Stimulated activated CD4-positive, alpha-beta T cell treated with anti-CD3 and anti-CD28 coated beads, Interleukin-2, amount 100 ng/mL, for 48 hours (primary cell): ENCODE measurements at regions not wholly inside any gene's neighbourhood (a gene's known extent, or its start where the extent isn't known, plus 50 kb on each side); places are given as distances from the start of the nearest gene placed in this dataset.
"Not testable (repeated sequence)": the region's sequence is repeated elsewhere in the genome, so short reads cannot be mapped to it uniquely, and the experiment has no call there.

Experiments used
- DNase-seq, 2 donors: peaks; one replicate each; pipeline ENCODE4 v3.0.0-alpha.2; 2020

DNA sequence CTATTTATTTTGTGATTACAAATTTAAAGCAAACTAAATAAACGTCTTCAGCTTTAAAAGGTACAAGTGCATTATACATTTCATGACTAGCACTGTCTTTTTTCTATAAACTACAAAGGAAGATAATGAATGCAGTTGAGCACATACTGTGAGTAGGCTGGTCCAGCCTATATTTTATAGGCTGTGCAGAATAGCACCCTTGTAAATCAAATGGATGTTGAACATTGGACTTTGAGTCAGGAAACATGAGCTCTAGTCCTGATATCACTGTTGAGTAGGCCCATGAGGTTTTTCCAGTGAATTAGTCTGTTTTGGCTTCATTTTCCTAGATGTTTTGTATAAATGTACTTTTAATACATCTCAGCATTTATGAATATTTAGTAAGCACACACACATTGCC is 447.3 kb upstream of the KCNMB2 start:
- DNase-seq: no peak

GRCh38 chr3:178090899-178091298 is 445.3 kb upstream of the KCNMB2 start:
- DNase-seq: no peak

- no peak for DNase-seq
Observed at GRCh38 chr3:178095522-178095921, 440.7 kb upstream of the KCNMB2 start.

DNA sequence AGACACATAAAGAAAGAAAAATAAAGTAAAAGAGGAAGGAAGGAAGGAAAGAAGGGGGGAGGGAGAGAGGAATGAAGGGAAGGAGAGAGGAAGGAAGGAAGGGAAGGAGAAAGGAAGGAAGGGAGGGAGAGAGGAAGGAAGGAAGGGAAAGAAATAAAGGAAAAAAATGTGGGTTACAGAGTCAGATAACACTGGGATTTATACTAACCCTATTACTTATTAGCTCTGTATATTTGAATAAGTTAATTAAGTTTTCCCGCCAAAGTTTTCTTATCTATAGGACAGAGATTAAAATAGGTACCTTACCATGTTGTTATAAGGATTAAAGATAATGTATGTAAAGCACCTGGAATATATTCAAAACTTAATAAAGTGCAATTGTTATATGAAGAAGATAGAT is 439.3 kb upstream of the KCNMB2 start:
- DNase-seq: no peak

- DNase-seq: no peak
Observed at GRCh38 chr3:178097576-178097975, 438.7 kb upstream of the KCNMB2 start.

DNA sequence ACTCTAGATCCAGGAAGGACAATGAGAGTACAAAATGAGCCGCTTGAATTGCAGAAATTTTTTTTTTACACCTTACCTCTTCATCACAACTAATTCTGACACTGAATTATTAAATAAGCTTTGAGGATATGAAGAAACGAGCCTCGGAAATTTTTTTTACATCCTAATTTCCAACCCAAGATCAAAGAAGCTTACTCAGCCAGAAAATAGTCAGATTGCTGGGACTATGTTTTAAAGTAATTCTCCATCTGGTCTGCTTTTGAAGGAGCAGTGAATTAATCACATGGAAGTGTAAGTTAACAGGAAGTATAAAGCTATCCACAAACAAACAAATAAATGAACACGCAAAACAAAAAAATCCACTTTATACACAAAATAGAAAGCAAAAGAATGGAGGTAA is 437.0 kb upstream of the KCNMB2 start:
- DNase-seq: no peak

DNA sequence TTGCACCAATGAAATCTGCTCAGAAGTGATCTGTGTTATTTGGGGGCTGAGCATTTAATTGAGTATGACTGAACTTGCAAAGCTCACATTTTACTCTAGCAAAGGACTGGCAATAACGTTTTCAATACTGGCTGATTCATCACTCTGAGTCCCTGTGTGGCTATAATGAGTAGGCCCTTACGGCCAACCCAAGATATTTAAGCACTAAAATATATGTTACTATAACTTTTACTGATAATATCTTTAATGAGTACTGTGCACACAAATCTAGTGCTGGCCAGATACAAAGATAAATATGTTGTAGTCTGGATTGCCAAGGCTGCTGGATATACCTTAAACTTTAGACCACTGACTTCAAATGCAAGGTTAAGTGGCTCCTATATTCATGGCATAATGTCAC is 436.4 kb upstream of the KCNMB2 start:
- no peak for DNase-seq

- DNase-seq: no peak
Observed at GRCh38 chr3:178100908-178101307, 435.3 kb upstream of the KCNMB2 start.

DNA sequence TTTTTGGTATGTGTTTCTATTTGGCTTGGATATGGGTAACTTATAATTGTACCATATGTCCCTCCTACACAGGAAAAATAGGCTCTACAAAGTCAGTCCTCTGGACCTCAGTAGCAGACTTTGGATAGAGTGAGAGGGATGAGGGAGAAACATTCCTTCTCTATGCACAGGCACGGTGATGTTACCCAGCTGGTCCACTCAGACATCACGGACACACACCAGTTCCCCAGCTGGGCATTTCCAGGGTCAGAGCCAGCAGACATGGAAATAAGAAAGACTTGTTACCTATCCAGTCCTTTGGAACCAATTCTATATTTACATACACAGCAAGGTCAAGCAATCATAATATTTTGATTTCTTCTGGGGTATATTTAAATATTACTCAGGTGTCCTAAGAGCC is 433.1 kb upstream of the KCNMB2 start:
- no peak for DNase-seq

DNA sequence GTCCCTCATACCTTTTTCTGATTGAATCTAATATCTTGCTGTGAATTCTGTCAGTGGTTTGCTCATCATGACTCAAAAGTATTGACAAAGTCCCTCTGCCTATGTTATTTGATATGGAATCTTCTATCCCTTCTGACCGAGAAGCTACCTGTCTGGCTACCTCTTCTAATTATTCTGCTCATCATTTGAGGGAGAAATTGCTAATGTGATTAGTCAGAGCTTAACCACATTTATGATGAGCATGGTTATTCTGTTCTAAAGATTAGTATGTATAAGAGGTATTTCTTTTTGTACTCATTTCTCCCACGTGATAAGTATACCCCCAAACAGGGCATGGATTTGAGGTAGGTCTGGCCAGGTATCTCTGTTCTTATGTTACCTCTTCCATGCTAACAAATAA is 428.4 kb upstream of the KCNMB2 start:
- DNase-seq: no peak

- no peak for DNase-seq
Observed at GRCh38 chr3:178109691-178110090, 426.5 kb upstream of the KCNMB2 start.

GRCh38 chr3:178112134-178112533 is 424.1 kb upstream of the KCNMB2 start:
- no peak for DNase-seq

- DNase-seq: not testable (repeated sequence)
Observed at GRCh38 chr3:178112552-178112951, 423.7 kb upstream of the KCNMB2 start.

- no peak for DNase-seq
Observed at GRCh38 chr3:178117641-178118040, 418.6 kb upstream of the KCNMB2 start.

GRCh38 chr3:178119608-178120295 is 416.5 kb upstream of the KCNMB2 start:
- DNase-seq: not testable (repeated sequence)

GRCh38 chr3:178120367-178120766 is 415.9 kb upstream of the KCNMB2 start:
- no peak for DNase-seq

DNA sequence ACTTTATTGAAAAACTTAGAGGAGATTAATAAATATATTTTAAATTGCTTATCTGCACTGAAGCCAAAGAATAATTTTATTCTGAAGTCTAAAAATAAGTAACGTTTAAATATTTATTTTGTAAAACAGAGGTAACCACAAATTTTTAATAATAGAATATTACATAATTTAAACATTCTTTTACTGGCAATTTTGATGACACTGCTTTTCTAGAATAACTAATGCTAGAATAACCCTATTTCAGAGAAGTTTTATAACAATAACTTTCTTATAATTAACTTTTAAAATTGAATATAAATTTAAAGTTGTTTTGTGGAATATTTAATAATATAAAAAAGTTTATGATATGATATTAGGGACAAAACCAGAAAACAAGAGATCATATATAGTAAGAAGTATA is 409.6 kb upstream of the KCNMB2 start:
- DNase-seq: no peak

DNA sequence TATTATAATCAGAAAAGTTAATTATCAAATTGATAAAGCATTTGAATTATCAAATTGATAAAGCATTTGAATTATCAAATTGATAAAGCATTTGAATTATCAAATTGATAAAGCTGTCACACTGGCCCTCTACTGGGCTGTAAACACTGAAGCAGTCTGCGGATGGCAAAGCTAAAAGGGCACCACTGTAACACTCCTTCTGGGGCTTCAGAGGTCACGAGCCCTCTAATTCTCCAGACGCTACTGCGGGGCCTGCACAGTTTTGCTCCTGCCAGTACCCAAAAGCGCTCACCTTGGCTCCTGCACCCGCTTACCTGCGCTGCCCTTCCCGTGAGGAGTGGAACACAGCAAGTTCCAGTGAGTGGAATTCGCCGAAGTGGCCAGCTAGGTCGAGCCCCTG is 409.0 kb upstream of the KCNMB2 start:
- no peak for DNase-seq

- DNase-seq: no peak
Observed at GRCh38 chr3:178129109-178129508, 407.1 kb upstream of the KCNMB2 start.

DNA sequence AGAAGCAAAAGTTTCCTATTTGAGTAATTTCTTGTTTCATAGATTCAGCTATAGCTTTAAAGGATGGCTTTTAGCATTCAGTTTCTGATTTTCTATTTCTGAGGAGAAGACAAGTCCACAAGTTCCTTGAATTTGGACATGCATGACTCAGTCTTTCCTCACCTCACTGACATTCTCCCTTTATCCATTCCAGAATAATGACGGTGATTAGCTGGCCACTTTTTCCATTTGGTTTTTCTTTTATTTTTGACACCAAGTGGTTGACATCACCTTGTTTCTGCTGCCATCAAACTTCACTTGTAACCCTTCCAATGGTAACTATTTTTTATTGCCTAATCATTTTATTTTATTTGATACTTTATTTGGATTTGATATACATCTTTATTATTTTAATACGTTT is 404.4 kb upstream of the KCNMB2 start:
- DNase-seq: no peak

DNA sequence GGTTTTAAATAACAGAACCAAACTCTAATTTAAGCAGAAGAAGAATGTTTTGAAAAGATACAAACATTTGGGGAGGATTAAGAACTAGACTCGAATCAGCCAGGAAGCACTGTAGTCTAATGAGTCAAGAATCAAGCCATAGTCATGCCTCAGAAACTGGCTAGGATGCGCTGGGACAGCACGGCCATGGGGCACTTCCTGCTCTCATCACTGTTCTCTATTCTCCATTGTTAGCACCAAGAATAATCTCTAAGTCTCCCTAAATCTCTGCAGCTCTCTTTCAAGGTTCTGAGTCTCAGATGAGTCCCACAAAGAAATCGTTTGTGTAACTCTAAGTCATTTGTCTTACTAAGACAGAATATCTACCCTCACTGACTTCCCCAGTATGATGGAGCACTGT is 399.0 kb upstream of the KCNMB2 start:
- no peak for DNase-seq

GRCh38 chr3:178137831-178138230 is 398.4 kb upstream of the KCNMB2 start:
- DNase-seq: no peak

- no peak for DNase-seq
Observed at GRCh38 chr3:178139116-178139515, 397.1 kb upstream of the KCNMB2 start.

DNA sequence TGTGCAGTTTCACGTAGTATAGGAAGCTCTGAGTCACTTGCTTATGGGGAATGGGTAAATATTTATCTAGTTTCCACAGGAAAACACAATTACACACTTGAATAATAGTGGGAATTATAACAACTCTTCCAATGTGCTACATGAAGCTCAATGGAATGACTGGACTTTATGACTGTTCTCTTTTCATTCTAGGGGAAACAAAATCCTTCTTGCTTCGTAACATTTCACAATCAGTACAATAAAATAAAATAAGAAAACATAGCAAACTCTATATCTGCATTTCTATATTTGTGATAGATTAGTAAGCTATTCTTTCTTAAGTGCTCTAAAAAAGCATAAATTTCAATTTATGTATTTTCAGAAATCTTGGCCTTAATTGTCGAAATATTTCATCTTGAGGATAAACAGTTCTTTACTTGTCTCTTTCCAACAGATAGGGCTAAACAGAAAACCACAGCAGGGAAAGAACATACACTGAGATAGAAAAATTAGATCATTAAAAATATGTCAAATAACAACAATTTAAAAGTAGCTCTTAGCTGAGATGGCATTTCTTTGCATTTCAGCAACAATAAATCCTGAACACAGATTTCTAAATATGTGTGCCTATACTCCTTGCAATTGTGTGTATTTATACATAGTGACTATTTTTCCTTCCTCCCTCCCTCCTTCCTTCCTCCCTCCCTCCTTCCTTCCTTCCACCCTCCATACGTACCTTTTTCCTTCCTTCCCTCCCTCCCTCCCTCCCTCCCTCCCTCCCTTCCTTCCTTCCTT is 395.5 kb upstream of the KCNMB2 start:
- DNase-seq: no peak

GRCh38 chr3:178141305-178141684 is 394.9 kb upstream of the KCNMB2 start:
- DNase-seq: not testable (repeated sequence)
